Endothelial cell of umbilical vein (primary cell): ENCODE measurements at regions not wholly inside any gene's neighbourhood (a gene's known extent, or its start where the extent isn't known, plus 50 kb on each side); places are given as distances from the start of the nearest gene placed in this dataset.
"Not testable (repeated sequence)": the region's sequence is repeated elsewhere in the genome, so short reads cannot be mapped to it uniquely, and the experiment has no call there.

Experiments
- BruUV-seq: library from RNA; stranded (reverse); fragments of 400-500 nt; replicated peaks from 2 replicates; lab custom pipeline; 2021; lab: Mats Ljungman, UMichigan
- CTCF ChIA-PET: fragments of 300-600, 350-600 bp; sonication (Branson Sonifier 250); formaldehyde crosslinking; loops from one replicate; lab custom pipeline; 2021; ENCODE audit warnings: antibody characterized with exemption, inconsistent platforms; lab: Charles Lee
- POLR2A ChIA-PET: fragments of 300-600, 350-600 bp; sonication (Branson Sonifier 250); formaldehyde crosslinking; loops from one replicate; lab custom pipeline; 2021; ENCODE audit warnings: antibody characterized with exemption, inconsistent platforms; lab: Charles Lee
- DNase-seq: peaks from one replicate; pipeline ENCODE4 v3.0.0-alpha.2; 2011; ENCODE audit warnings: low read depth, low spot score
- FAIRE-seq: peaks from 2 replicates; lab custom pipeline; 2011; peaks lifted over from hg19 to GRCh38; lab: Jason Lieb, UNC
- H2AFZ ChIP-seq: 2 replicates; pipeline ENCODE4 v1.6.0; 2012; ENCODE audit warnings: low read depth, low read length, control low read depth, inconsistent platforms
- H3K27ac ChIP-seq: 2 replicates; pipeline ENCODE4 v1.5.1; 2011; ENCODE audit warnings: low read depth, mild to moderate bottlenecking, control low read depth, low read length, moderate library complexity; ENCODE audit not compliant: insufficient read depth
- H3K27me3 ChIP-seq, 2 experiments: 2 replicates each; pipeline versions ENCODE4 v1.6.0 to v1.6.1; 2011; ENCODE audit warnings: low read length in 2 of 2, mixed read lengths in 1 of 2; ENCODE audit not compliant: control insufficient read depth in 2 of 2, insufficient read depth in 2 of 2
- H3K36me3 ChIP-seq, 2 experiments: 2 replicates in 1 of 2; 3 replicates in 1 of 2; pipeline ENCODE4 v1.5.1; 2011; ENCODE audit warnings: low read length in 2 of 2, mild to moderate bottlenecking in 1 of 2, moderate library complexity in 1 of 2; ENCODE audit not compliant: control insufficient read depth in 2 of 2, insufficient read depth in 2 of 2; ENCODE audit errors: extremely low read depth in 1 of 2
- H3K4me1 ChIP-seq: 3 replicates; pipeline ENCODE4 v1.5.1; 2011; ENCODE audit warnings: mild to moderate bottlenecking, low read length; ENCODE audit not compliant: control insufficient read depth, insufficient read depth; ENCODE audit errors: extremely low read depth
- H3K4me2 ChIP-seq: 2 replicates; pipeline ENCODE4 v1.6.1; 2011; ENCODE audit warnings: low read length, control low read depth, mixed read lengths; ENCODE audit not compliant: insufficient read depth
- H3K4me3 ChIP-seq, 3 experiments: fragments of 200-600 bp in 1 of 3; sonication (generic), shearing (Covaris generic) in 1 of 3; replicated peaks in 1 of 3; 2 replicates each; pipeline ENCODE4 v1.5.1; 2011 to 2016; ENCODE audit warnings: control low read depth in 3 of 3, low read length in 3 of 3, mild to moderate bottlenecking in 2 of 3, inconsistent platforms in 1 of 3, low read depth in 1 of 3, moderate library complexity in 1 of 3; ENCODE audit not compliant: insufficient read depth in 1 of 3
- H3K79me2 ChIP-seq: 2 replicates; pipeline ENCODE4 v1.6.0; 2012; ENCODE audit warnings: low read length, inconsistent platforms; ENCODE audit not compliant: control insufficient read depth, insufficient read depth
- H3K9ac ChIP-seq: replicated peaks from 2 replicates; pipeline ENCODE3; 2011; ENCODE audit warnings: low read length, control low read depth; ENCODE audit not compliant: insufficient read depth; ENCODE audit errors: extremely low read depth
- H3K9me1 ChIP-seq: replicated peaks from 3 replicates; pipeline ENCODE4 v1.6.0; 2011; ENCODE audit warnings: mild to moderate bottlenecking, low read length; ENCODE audit not compliant: control insufficient read depth, insufficient read depth; ENCODE audit errors: extremely low read depth
- H3K9me3 ChIP-seq: replicated peaks from 2 replicates; pipeline ENCODE4 v1.5.1; 2012; ENCODE audit warnings: low read length, inconsistent platforms; ENCODE audit not compliant: control insufficient read depth, insufficient read depth
- H4K20me1 ChIP-seq: replicated peaks from 2 replicates; pipeline ENCODE3; 2011; ENCODE audit warnings: mild to moderate bottlenecking, low read length; ENCODE audit not compliant: control insufficient read depth, insufficient read depth; ENCODE audit errors: extremely low read depth
- EZH2 ChIP-seq: IDR thresholded peaks from 2 replicates; pipeline ENCODE4 v1.6.1; 2012; ENCODE audit warnings: borderline replicate concordance, low read depth, mild to moderate bottlenecking, moderate library complexity, low read length, inconsistent platforms; ENCODE audit not compliant: severe bottlenecking
- FOS ChIP-seq: IDR thresholded peaks from 2 replicates; pipeline ENCODE4 v1.6.1; 2011; ENCODE audit warnings: mild to moderate bottlenecking, low read length, moderate library complexity, borderline replicate concordance; ENCODE audit not compliant: insufficient read depth
- JUN ChIP-seq: IDR thresholded peaks from 2 replicates; pipeline ENCODE4 v1.6.1; 2011; ENCODE audit warnings: borderline replicate concordance, low read depth; ENCODE audit not compliant: insufficient read length, insufficient read depth
- MYC ChIP-seq: IDR thresholded peaks from one replicate; pipeline ENCODE4 v1.6.1; 2011; ENCODE audit warnings: mild to moderate bottlenecking, low read depth, low read length
- POLR2A ChIP-seq: IDR thresholded peaks from 2 replicates; pipeline ENCODE4 v1.6.1; 2012; ENCODE audit warnings: low read depth, mild to moderate bottlenecking, control low read depth, low read length
- POLR2AphosphoS5 ChIP-seq: IDR thresholded peaks from 2 replicates; pipeline ENCODE4 v1.6.1; 2012; ENCODE audit warnings: low read depth, mild to moderate bottlenecking, control low read depth, low read length, moderate library complexity; ENCODE audit not compliant: insufficient read depth
- dilution Hi-C: fragments of 300-500 bp; cut with MboI; formaldehyde crosslinking; loops from one replicate; pipeline ENCODE4 v1.15.0; 2019; ENCODE audit warnings: low sequenced_read_pairs; ENCODE audit not compliant: extremely low pct_ligation_motif_present
- intact Hi-C: fragments of 100-400 bp; cut with micrococcal nuclease; formaldehyde crosslinking; loops from one replicate; pipeline ENCODE4 v1.10.0; 2022
- TF ChIP-seq, protein P1 (sequence below), 2 donors: IDR thresholded peaks; 1 replicate in 1 of 2; 2 replicates in 1 of 2; pipeline ENCODE4 v1.5.1; 2011; ENCODE audit warnings: low read length in 2 of 2, mild to moderate bottlenecking in 2 of 2, moderate library complexity in 2 of 2, control low read depth in 1 of 2, inconsistent platforms in 1 of 2, low read depth in 1 of 2; ENCODE audit not compliant: insufficient read depth in 1 of 2; ENCODE audit errors: extremely low read depth in 1 of 2

DNA sequence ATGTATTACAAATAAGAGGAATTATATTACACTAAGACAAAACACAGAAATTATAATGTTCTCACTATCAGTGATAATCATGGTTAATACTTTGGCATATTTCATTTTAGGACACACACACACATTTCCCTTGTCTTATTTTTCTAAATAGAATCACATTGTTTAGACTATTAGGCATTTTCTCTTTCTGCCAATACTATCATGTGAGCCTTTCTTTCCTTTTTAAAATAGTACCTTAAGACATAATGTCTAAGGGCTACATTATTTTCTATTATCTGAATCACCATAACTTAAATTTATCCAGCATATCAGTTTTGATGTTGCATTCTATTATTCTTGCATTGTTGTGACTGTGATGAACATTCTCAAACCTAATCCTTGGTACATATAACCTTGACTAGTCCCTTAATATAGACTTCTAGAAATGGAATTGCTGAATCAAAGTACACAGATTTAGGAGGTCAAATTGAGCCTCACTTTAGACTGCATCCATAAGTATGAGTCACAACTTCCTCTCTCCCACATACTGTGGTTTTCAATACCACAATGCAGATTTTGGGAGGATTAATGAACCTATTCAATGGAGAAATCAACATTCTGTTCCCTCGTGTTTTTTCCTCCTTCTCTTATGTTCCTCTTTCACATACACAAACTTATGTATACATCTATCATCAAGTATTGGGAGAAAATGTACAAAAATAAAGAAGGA, 212.6 kb downstream of the MOXD1 start:
- H3K4me2 ChIP-seq: peak overlapping the region; percentile 36
- H3K9me3 ChIP-seq: no peaks in the 10 kb centered on the region
- no peaks in the 10 kb centered on the region for H3K79me2 ChIP-seq
- H3K4me3 ChIP-seq: no peak overlapping the region
- H3K4me1 ChIP-seq: peaks cover 22% of the 10 kb centered on the region
- TF ChIP-seq MYC: no peak
- peak; percentile 75 for TF ChIP-seq JUN
- peak; percentile 77 for TF ChIP-seq FOS
- DNase-seq (peak; percentile 51), FAIRE-seq (peak; percentile 40)
- dilution Hi-C loops: no loop called here
- no peak overlapping the region for H3K9ac ChIP-seq
- no peaks in the 10 kb centered on the region for H3K36me3 ChIP-seq
- peak overlapping the region; percentile 17 for H3K27ac ChIP-seq
- H2AFZ ChIP-seq: no peak overlapping the region
- ChIA-PET CTCF (interaction anchor here (0.7 kb wide), 1 partner anchor 234 kb away, joined by 3 read pairs; no protein-coding TSS in a partner anchor), POLR2A (no interaction called here)
- H4K20me1 ChIP-seq: no peaks in the 10 kb centered on the region
- intact Hi-C loops: no loop called here
- BruUV-seq: no TSS peak
- no peaks in the 10 kb centered on the region for H3K9me1 ChIP-seq
- H3K27me3 ChIP-seq: no peaks in the 10 kb centered on the region

DNA sequence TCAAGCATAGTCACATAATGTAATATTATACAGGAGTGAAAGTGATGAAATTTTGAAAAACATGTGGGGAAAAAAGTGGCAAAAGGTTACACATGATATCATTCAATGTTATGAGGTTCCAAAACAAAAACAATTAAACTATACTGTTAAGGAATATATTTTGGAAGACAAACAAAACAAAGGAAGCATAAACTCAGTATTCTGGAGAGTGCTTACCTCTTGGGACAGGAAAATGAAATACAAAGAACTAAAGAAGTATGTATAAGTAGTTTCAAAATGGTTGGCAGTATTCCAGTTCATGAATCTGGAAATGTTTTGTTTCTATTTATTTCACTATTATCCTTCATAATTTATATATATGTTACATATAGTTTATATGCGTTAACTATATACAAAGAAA, 213.5 kb downstream of the MOXD1 start:
- no peak for TF ChIP-seq POLR2A
- TF ChIP-seq, protein P1, sequence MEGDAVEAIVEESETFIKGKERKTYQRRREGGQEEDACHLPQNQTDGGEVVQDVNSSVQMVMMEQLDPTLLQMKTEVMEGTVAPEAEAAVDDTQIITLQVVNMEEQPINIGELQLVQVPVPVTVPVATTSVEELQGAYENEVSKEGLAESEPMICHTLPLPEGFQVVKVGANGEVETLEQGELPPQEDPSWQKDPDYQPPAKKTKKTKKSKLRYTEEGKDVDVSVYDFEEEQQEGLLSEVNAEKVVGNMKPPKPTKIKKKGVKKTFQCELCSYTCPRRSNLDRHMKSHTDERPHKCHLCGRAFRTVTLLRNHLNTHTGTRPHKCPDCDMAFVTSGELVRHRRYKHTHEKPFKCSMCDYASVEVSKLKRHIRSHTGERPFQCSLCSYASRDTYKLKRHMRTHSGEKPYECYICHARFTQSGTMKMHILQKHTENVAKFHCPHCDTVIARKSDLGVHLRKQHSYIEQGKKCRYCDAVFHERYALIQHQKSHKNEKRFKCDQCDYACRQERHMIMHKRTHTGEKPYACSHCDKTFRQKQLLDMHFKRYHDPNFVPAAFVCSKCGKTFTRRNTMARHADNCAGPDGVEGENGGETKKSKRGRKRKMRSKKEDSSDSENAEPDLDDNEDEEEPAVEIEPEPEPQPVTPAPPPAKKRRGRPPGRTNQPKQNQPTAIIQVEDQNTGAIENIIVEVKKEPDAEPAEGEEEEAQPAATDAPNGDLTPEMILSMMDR (IDR thresholded peaks at IDR 0.05; ENCODE audit: extremely low read depth in 1 of 2, insufficient read depth in 1 of 2, low read depth in 1 of 2, low read length in 2 of 2): no peak
- TF ChIP-seq POLR2AphosphoS5: no peak
- TF ChIP-seq EZH2: no peak
- TF ChIP-seq MYC: no peak
- Histone ChIP-seq H3K9me1 (no peaks in the 10 kb centered on the region), H3K9me3 (no peaks in the 10 kb centered on the region), H2AFZ (no peak overlapping the region), H3K4me2 (no peak overlapping the region), H3K27ac (no peak overlapping the region), H3K4me1 (peaks cover 22% of the 10 kb centered on the region), H3K4me3 (no peak overlapping the region), H3K79me2 (no peaks in the 10 kb centered on the region), H4K20me1 (no peaks in the 10 kb centered on the region), H3K9ac (no peak overlapping the region), H3K27me3 (no peaks in the 10 kb centered on the region), H3K36me3 (no peaks in the 10 kb centered on the region)
- dilution Hi-C loops (no loop called here), intact Hi-C loops (no loop called here)
- DNase-seq (no peak), FAIRE-seq (no peak)
- BruUV-seq: no TSS peak
- CTCF ChIA-PET: interaction anchor here (0.7 kb wide), 1 partner anchor 233 kb away, joined by 3 read pairs; no protein-coding TSS in a partner anchor
- POLR2A ChIA-PET: no interaction called here

GRCh38 chr6:132184966-132185365, 216.3 kb downstream of the MOXD1 start:
- FAIRE-seq, H3K27me3 ChIP-seq, H3K9me3 ChIP-seq, H3K9ac ChIP-seq, H3K27ac ChIP-seq, H3K4me3 ChIP-seq, CTCF ChIA-PET, H3K4me2 ChIP-seq, H3K9me1 ChIP-seq, intact Hi-C loops, H3K79me2 ChIP-seq, POLR2A ChIA-PET, H2AFZ ChIP-seq, H4K20me1 ChIP-seq, H3K36me3 ChIP-seq, BruUV-seq, dilution Hi-C loops, DNase-seq, H3K4me1 ChIP-seq: not testable (repeated sequence)
